HTR-8/SVneo (cell line): ENCODE measurements at regions not wholly inside any gene's neighbourhood (a gene's known extent, or its start where the extent isn't known, plus 50 kb on each side); places are given as distances from the start of the nearest gene placed in this dataset.
A peak's percentile ranks its signal among the peaks of the same experiment; 100 is the strongest.

Source experiments
- DNase-seq: peaks from one replicate; pipeline ENCODE4 v3.0.0; 2011; ENCODE audit warnings: low spot score, mixed read lengths; ENCODE audit not compliant: insufficient read length
- FAIRE-seq: peaks from 2 replicates; lab custom pipeline; 2011; peaks lifted over from hg19 to GRCh38; lab: Jason Lieb, UNC

DNA sequence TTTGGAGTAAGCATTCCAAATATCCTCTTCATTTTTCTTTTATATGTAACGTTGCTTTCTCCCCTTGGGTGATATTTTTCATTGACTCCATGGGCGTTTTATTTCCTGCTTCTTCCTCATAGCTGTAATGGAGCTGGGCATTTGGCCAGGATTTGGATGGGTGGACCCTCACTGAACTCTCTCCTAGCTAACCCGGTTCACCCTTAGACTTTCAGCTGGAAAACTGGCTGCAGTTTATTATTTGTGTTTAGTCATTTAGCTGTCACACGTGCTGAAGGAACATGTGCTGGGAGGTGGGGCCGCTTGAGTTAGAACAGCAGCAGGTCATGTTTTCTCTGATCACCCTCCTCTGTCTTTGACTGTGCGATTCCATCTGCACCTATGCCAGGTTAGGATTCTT lies 407.6 kb downstream of the ZIC1 start:
- DNase-seq (no peak), FAIRE-seq (no peak)

DNA sequence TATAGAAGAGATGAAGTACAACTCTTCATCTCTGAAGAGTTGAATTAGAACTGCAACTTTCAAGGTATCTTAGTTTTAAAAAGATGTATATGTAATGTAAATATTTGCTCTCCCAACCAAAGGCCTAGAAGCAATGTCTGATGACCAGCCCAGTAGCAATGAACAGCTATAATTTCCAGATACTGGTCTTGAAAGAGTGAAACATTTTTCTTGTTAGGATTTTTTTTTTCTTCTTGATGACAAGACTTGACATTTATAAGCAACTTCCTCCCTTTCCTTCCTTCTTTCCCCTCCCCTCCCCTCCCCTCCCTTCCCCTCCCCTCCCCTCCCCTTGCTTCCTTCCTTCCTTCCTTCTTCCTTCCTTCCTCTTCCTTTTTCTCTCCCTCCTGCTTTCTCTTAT lies 423.4 kb downstream of the ZIC1 start:
- no peak for DNase-seq
- FAIRE-seq: no peak

DNA sequence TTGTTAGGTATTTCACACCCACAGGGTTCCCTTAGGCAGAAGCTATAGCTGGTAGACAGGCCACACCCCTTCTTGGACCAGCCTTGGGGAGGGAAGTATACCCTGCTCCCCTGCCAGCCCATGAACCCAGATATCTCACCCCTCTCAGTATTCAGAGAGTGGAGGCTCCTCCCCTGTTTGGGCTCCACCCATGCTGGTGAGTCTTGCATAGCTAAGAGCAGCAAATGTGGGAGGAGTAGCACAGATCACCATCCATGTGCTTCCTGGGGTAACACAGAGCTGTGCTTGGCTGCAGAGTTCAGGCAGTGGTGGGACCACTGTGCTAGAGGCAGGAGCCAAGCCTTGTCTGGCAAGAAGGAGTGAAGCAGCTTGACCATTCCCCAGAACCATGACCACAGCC lies 427.2 kb downstream of the ZIC1 start:
- no peak for DNase-seq
- no peak for FAIRE-seq

DNA sequence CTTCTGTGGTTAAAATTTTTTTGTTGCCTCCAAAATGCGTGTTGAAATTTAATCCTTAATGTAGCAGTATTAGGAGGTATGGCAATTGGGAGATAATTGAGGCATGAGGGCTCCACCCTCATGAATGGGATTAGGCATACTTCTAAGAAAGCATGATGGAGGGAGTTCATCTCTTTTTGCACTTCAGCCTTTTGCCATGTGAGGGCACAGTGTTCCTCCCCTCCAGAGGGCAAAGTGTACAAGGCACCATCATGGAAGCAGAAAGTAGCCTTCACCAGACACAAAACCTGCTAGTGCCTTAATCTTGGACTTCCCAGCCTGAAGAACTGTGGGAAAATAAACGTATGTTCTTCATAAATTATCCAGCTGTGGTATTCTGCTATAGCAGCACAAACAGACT lies 429.5 kb downstream of the ZIC1 start:
- FAIRE-seq (no peak), DNase-seq (no peak)

DNA sequence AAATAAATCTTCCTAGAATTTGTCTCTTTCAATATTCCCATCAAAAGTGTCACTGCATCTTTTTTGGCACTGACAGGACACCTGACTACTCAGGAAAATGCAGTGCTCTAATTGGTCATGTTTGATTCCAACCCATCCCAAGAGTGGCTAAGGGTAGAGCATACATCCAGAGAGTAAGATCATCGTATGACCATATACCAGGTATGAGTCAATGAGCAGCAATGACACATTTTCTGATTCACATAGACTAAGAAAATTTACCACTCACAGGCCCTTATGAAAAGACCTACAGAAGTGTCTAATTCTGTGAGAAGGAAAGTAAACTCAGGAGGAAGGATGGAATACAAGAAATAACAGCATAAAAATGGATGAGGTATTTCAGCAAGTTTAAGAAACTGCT lies 434.2 kb downstream of the ZIC1 start:
- FAIRE-seq: no peak
- DNase-seq: no peak

DNA sequence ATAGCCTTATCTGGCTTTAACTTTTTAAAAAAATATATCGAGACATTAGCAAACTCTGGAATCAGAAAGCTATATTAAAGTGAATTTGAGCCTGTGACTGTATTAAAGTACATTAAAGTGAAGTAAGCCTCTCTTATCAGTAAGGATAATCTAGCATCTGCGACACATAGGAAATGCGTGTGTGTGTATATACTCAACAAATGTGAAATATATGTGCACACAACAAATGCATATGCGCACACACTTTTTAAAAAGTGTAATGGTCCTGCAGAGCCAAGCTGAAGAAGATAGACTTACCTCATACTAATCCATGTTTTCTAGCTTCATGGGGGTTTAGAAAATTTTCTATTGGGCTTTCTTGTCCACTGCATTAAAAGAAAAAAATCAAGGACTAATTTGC lies 437.1 kb downstream of the ZIC1 start:
- FAIRE-seq: peak; percentile 20

DNA sequence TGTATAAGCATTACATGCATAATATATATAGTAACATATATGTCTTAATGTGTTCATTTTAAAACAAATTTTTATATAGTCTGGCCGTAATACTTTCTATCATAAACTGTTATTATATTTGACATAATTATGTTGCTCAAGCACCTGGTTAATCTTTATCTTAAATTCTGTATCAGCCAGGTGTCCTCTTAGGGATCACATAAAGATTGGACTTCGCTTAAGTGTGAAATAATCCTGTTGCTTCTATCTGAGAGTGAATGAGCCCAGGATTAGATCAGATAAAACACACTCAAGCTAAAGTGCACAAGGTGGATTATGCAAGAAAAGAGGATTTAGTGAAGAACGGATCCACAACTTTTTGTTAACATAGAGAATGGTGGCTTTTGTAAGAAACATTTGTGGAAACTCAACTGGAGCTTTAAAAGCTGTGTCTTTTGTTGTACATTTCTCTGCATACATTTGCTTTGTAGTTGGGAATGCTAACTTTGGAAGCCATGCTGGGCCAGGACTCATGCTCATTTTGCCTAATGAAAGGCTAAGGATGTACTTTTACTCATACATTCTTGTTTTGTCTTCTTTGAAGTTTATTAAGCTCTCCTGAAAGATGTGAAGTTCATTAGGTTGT lies 437.8 kb downstream of the ZIC1 start:
- FAIRE-seq (no peak), DNase-seq (no peak)

More for the DNA sequence above, 437.1 kb downstream of the ZIC1 start:
- no peak for DNase-seq

DNA sequence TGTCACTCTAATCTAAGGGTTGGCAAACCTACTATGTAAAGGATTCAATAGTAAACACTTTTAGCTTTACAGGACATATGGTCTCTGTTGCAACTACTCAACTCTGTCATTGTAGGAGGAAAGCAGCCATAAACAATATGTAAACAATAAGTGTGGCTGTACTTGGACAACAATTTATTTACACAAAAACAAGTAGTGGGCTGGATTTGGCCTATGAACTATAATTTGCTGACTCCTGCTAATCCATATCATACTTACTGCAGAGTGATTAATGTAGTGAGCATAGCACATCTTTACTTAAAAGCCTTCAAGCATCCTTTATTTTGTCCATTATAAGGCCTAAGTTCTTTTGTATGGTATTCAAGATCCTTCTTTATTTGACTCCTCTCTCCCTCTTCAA lies 441.9 kb downstream of the ZIC1 start:
- FAIRE-seq (no peak), DNase-seq (no peak)

DNA sequence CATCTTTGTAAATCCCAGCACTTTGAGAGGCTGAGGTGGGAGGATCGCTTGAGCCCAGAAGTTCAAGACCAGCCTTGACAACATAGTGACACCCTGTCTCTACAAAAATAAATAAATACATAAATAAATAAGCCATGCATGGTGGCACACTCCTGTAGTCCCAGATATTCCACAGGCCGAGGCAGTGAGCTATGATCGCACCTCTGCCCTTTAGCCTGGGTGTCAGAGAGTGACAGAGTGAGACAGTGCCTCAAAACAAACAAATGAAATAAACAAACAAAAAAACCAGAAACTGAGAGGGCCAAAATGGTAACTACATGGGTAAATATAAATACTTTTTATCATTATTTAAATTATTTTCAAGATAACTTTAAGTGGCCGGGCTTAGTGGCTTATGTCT lies 445.4 kb downstream of the ZIC1 start:
- DNase-seq (no peak), FAIRE-seq (no peak)

DNA sequence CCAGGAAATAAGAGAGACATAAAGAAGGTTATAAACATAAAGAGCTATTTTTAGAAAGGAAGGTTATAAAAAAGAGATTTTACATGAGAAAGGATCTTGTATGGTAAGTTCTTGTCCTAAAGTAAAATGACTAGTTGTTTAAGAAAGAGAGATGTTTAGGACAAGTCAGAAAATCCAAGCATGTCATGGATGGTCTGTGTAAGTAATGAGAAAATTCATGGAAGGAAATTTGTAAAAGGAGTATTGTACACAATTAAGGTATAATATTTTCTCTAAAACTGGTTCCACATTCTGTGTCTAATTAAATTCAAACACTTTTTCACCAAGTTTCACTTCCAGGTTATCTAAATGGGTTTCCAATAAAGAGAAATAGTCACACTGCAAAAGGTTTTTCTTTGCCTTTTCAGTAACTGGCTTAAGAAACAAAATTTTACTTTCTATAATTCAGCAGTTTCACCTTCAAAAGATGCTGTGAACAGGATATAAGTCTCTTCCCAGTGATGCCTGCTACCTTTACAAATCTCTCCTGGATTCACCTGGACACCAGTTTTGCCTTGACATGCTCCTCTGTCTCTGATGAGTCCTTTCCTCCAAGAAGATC lies 455.7 kb downstream of the ZIC1 start:
- FAIRE-seq (no peak), DNase-seq (no peak)

DNA sequence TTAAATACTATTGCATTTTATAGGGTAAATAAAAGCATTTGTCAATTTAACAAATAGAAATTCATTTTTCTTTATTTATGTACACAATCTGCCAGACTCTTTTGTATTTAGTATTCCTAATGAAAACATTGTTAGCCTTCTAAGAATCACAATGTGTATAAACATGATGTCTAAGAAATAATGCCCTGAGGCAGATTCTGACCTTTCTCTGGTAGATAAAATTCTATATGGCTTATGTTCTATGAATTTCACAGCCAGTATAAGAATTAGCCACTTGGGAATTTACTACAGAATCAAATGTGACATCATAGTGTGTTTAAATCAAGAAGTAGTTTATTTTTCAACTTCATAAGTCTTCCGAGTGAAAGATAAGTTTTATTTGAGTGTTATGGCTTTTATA lies 457.4 kb downstream of the ZIC1 start:
- DNase-seq (no peak), FAIRE-seq (no peak)

DNA sequence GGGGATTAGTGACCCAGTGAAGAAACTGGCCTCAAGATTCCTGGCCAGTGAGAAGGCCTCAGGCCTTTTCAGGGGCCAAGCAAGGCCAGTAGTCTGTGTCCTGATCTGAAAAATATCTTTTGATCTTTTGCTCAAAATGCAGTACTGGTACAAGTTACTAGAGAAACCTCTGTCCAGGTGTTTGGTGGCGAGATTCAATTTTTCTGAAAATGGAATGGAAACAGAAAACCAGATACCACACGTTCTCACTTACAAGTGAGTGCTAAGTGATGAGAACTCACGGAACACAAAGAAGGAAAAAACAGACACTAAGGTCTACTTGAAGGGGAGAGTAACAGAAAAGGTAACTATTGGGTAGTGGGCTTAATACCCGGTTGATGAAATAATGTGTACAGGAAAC lies 463.4 kb downstream of the ZIC1 start:
- FAIRE-seq (no peak), DNase-seq (no peak)

DNA sequence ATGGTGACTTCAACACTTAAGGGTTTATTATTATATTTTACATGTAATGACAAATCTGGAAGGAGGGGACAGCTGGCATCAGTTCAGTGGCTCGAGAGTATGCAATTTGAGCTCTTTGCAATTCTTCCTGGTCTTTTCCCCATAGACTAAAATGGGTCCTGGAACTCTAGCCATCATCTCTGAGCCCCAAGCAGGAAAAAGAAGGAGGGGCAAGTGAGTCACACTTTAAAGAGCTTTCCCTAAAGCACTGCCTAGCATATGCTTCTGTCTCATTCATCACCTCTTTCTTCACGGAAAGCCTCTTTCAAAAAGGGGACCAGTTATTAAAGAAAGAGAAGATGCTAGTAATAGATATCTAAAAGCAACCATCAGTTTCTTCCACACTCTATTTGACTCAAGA lies 466.3 kb downstream of the ZIC1 start:
- no peak for FAIRE-seq
- no peak for DNase-seq

DNA sequence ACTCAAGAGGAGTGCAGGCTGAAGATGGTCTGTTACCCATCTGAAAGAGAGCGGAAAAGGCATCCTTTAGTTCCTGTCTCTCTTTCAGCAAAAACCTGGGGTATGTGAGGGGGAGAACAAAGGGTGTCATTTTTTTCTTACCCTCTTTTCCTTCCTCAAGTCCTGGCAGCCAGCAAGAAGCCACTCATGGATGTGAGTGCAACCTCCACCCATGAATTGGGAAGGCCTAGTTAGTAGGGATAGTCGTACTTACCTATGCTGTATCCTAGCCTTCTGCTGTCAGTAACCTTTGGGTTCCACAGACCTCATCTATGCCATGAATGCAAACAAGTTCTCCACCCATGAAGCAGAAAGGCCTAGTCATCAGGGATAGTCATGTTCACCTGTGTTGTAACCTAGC lies 472.8 kb downstream of the ZIC1 start:
- DNase-seq (no peak), FAIRE-seq (no peak)

DNA sequence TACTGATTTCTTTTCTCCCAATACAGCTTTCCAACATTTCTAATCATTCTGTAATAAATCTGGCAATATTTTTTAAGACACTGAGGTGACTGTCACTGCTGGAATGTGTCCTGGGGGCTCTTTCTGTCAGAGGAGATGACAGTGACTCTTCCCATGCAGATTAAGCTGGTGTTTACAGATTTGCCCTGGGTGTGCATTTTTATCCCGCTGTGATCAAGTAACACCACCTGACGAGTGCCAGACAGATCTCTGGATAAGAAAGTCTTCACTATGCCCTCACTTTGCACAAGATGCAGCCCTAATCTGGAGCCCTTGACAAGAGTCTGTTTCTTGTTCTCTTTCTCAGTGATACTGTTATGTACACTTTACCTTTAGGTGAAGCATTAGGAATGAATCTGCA lies 477.7 kb downstream of the ZIC1 start:
- DNase-seq (no peak), FAIRE-seq (no peak)

DNA sequence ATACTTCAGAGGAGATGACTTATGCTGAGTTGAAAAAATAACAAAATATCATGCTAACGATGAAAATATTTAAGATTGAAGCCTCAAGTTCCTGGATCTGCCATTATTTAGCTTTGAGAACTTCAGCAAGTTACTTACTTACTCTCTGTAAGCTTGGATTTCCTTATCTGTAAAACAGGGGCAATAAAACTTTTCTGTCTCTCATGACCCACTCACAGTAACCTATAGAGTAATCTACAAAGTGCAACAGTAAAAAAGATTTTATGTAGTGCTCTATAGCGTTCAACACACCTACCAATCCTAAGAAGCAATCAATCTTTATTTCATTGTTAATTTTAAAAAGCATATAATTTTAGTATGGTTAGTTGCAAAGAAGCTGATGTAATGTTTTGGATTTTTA lies 478.6 kb downstream of the ZIC1 start:
- FAIRE-seq (no peak), DNase-seq (no peak)

DNA sequence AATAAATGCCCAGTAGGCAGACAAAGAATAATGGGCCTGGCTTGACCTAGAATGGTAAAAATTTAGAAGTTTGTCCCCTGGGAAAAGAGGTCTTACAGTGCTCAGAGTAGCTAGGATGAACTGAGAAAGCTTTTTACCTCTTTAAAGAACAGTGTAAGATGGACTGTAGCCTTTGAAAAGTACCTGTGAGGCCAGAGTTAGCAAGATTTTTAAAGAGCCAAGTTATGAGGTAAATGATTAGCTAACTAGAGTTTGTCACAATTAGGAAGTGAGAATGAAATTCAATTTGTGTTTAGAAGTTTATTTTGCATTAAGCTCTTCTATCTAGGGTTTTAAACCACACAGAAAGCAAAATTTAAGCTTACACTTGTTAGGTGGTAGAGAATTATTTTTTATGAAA lies 480.9 kb downstream of the ZIC1 start:
- no peak for DNase-seq
- no peak for FAIRE-seq

DNA sequence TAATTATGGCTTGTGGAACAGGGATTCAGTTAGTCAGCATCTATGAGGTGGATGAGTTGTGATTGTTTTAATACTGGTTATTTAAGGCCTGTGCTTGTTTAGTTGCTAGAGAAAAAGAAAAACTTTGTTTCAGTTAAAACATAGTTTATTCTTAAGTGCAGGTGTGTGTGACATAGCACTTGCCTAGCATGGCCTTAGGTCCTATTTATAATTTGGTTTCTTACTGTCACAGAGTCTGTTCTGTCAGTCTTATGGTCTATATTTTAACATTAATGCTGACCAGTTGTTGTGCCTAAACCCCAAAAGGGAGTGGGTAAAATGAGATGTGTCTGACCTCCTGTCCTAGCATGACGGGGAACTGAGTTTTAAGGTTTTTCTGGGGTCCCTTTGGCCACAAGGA lies 486.3 kb downstream of the ZIC1 start:
- no peak for FAIRE-seq
- no peak for DNase-seq

DNA sequence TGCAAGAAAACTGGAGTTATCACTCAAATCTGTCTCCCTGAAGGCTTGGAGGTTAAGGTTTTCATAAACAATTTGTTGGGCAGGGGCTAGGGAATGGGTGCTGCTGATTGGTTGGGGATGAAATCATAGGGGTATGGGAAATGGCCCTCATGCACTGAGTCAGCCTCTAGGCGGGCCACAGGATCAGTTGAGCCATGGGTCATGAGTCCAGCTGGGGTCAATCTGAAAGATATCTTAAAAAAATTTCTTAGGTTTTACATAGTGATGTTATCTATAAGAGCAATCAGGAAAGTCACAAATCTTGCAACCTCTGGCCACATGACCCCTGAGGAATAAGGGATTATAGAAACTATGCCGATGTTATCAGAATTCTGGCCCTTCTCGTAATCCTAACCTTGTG lies 491.7 kb downstream of the ZIC1 start:
- FAIRE-seq: no peak
- DNase-seq: no peak

DNA sequence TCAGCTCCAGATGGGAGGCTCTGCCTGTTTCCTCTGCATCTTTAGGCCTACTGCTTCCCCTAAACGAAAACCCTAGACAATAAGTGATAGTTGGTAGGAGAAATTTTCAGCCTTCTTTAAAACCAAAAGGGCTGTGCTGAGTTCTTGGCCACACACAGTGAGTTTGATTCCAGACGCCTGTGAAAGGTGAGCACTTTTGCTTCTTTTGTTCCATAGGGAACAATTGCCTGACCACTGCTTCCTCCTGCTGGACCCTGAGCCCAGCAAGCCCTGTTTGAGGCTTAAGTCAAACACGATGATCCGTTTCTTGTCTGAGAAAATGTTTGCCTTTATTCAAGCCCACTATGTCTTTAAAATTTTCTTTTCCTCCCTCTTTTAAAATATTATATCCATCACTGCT lies 493.9 kb downstream of the ZIC1 start:
- FAIRE-seq: no peak
- no peak for DNase-seq

DNA sequence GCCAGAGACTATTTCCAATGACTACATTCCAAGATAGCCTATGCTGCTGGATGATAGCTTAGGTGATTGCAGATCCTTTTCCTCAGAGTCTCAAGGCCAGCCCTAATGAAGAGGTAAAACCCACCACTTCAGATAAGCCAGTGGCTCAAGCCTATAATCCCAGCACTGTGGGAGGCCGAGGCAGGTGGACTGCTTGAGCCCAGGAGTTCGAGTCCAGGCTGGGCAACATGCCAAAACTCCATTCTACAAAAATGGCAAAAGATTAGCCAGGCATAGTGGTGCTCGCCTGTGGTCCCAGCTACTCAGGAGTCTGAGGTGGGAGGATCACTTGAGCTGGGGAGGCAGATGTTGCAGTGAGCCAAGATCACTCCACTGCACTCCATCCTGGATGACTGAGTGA lies 495.3 kb downstream of the ZIC1 start:
- no peak for FAIRE-seq
- DNase-seq: no peak

DNA sequence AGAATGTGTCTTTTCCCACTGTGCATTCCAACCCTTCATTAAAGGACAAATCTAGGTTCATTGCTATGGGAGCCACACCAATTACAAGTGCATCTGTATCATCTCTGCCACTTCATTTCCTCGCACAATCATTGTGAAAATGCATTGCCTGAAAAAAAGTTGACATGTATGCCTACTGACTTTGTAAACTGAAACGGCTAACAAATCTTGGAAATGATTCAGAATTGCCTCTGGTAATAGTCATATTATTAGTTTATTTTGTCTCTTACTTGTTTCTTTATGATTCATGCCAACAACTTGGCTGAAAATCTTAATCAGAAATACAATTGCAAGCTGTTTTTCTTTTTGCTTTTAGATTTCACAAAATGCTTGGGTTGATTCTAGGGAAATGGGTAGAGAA lies 497.1 kb downstream of the ZIC1 start:
- FAIRE-seq: no peak
- no peak for DNase-seq

DNA sequence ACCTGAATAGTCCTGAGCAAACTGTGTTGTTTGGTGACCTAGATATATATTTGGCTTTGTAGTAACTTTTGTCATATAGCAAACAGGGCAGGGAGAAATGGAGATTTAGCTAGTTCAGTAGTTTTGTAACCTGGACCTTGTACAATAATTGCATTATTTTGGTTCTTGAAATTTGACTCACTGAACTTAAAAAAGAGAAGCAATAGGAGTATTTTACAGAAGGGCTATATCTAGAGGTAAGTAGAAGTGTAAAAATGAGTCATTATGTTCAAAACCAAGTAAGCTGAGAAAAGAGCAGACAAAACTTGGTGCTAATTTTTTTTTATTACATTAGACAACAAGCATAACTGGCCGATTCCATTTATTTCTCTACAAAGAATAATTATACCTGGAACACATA lies 505.4 kb downstream of the ZIC1 start:
- DNase-seq (no peak), FAIRE-seq (no peak)
